Activated CD4-positive, alpha-beta T cell treated with anti-CD3 and anti-CD28 coated beads, Interleukin-2, amount 50 U/mL, for 16 hours (primary cell): ENCODE measurements at regions not wholly inside any gene's neighbourhood (a gene's known extent, or its start where the extent isn't known, plus 50 kb on each side); places are given as distances from the start of the nearest gene placed in this dataset.
"Not testable (repeated sequence)": the region's sequence is repeated elsewhere in the genome, so short reads cannot be mapped to it uniquely, and the experiment has no call there.

Experiments used
- DNase-seq: peaks from one replicate; pipeline ENCODE4 v3.0.0-alpha.2; 2020

DNA sequence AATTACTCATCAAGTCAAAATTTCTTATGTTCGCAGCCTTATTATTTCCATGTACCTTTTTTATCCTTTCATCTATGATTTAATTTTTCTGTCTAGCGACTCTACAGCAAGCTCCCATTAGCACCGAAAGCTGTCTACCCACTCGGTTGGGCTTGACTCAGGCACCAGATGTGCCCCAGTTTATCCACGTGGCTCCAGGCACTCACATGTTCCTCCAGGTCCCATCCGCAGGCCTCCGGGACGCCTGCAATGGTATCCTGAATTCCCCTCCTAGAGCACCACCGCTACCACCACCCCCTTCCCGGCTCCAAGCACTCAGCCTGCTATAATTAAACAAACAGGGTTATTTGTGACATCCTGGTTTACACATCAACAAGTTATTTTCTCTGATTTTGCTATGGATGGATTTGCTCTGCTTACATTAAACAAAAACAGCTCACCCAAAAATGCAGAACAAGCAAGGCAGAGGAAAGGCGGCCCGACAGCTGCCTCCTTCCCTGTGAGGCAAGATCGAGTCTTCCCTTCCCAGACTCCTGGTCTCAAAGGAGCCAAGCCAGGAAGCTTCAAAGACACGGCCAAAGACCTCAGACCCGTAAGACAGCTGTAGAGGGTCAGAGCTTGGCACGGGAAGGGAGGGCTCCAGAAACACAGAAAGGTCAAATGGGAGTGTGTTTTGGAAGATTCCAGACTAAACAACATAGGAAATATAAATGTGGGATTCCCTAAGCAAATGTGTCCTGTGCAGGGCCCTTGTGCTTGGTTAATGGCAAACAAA is 253.8 kb downstream of the TTC8 start:
- no peak for DNase-seq

DNA sequence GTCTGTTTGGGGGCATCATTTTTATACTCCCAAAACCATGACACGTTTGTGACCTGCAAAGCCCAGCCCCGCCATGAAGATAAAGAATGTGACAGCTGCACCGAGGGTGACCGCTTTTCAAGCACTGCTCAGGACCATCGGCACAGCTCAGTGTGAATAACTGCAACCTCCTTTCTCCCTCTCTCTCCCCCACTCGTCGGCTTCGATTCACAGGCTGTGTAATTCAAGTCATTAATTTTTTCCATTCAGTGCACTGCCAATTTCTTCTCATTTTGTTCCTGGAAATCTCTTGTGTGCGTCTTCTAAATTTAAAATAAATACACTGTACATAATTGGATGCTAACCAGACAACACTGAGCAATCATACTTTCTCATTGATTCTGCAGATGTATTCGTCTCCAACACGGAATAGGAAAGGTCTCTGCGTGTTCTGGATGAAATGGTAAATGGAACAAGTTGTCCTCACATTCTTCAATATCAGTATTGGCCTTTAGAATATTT is 260.8 kb downstream of the TTC8 start:
- DNase-seq: no peak

DNA sequence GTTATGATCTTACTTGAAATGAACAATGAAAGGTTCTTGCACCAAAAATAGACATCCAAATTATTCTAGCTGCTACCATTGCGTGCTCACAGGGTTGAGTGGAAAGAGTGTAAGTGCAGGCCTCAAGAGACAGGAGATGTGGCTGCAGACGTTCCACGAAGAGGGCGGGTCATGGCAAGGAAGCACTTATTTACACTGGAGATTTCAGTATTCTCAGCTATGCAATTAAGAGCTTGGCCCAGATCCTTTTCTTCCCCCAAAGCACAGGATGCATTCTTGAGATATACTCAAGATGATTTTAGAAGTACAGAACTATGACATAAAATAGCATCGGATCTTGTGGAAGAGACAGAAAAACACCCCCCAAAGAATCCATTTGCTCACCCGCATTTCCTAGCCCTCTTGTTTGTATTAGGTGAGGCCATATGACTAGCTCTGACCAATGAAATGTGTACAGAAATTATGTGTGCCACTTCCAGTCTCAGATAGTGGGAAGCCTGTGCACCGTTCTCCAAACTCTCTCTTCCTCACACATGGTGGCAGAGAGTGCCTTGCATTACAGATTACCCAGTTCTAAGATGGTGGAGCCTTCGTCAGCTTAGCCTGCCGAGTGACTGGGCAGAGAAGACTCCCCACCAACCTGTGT is 261.4 kb downstream of the TTC8 start:
- DNase-seq: no peak

DNA sequence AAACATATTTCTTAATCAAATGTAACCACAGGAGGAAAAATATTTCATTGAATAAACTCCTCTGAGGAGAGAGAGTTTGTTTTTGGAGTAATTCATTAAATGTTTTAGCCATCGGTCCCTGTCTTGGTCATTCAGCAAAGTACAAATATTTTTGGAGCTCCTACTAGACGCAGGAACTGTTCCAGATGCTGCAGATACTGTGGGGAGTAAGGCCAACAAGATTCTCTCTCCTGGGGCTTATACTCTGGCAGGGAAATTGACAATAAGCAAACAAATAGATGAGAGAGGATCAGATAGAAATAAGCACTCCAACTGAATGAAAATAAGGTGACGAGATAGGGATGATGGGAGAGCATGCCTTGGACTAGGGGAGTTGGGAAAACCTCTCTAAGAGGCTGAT is 264.1 kb downstream of the TTC8 start:
- DNase-seq: no peak

DNA sequence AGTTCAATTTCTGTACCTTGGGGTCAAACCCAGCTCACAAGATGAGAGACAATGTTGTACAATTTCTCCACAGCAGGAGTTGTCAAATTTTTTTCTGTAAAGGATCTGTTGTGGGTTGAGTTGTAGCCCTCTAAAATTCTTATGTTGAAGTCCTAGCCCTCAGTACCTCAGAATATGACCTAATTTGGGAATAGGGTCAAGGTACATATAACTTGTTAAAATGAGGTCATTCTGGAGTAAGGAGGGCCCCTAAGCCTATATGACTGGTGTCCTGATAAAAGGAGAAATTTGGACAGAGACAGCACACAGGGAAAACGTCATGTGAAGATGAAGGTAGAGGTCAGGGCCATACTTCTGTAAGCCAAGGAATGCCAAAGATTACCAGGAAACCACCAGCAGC is 264.9 kb downstream of the TTC8 start:
- no peak for DNase-seq

DNA sequence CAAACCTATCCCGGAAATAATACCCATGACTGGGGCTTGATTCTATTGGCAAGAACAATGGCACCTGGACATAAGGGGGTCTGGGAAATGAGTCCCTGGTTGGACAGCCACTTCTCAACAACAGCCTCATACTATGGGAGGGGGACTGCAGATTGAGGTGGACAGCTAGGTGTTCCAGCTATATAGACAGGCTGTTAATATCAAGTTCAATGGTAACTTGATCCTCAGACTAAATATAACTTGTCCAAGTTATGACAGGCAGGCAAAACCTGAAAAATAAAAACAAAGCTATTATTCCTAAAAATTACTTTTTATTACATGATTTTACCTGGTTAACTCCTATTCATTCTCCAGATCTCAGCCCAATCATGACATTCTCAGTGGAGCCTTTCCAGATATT is 267.3 kb downstream of the TTC8 start:
- no peak for DNase-seq

DNA sequence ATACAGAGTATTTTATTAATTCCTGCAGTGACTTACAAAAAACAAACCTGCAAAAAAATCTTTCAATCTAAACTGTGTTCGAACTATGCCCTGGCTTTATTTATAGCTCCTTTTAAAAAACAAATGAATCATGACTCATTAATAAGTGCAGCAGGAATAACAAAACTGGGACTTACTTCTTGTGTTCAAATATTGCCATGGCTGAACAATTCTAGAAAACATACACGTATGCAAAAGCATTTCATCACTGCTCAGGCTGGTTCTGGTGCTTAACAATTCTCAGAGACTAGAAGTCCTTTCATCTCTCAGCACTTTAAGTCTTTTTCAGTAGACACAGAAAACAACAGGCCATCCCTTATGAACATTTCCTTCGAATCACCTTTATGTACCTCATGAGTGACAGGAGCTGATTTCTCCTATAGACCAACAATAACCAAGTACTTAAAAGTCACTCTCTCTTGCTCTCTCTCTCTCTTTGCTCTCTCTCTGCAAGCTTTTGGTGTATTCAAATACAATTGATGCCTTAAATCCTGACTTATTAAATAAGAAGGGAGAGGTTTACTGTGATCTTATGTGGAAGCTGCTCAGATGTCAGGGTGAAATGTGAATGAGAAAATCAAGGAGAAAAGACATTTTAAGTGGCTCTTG is 268.8 kb downstream of the TTC8 start:
- DNase-seq: no peak

DNA sequence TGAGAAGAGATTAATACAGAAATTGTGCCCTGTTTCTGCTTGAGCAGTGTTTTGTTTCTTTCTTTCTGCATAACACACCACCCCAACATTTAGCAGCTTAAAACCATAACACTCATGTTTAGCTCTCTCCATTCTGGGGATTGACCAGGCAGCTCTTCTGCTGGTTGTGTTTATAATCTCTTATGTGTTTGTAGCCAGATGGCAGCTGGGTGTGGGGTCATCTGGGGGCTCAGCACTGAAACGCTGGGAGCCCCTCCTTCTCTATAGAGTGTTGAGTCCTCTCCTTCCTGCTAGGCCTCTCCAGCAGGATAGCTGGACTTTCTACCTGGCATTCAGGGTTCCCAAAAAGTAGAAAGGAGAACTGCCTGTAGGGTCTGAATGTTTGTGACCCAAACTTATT is 270.6 kb downstream of the TTC8 start:
- no peak for DNase-seq

DNA sequence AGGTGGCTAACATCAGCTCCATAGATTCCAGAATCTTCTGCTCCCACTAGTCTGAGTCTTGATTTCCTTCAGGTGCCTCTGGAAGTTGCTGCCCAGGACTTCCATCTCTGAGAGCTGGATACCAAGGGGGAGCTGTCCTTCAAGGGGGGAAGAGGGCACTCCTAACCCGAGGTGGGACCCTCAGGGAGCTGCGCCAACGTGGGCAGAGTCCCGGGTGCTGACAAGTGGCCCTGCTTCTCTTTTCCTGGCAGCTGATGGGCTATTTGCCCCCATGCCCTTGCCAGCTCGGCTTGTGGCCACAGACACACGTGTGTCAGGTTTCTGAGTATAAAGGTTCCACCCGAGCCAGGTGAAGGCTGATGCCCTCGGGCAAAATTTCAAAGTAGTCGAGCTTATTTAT is 272.5 kb downstream of the TTC8 start:
- DNase-seq: no peak

DNA sequence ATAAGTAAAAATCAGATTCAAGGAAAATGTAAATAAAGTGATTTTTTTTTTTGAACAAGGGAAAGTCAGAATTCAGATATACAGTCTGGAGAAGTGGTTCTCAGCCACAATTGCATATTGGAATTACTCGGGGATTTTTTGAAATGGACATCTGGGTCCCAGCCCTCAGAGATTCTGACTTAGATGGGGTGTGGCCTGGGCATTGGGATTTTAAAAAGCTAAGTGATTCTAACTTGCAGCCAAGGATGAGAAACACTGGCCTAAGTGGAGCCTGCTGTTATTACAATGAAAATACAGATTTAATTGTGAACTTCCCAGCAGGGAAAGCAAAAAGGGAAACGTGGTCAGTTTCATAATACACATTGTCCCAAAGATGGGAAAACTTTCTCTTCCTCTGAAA is 273.8 kb downstream of the TTC8 start:
- no peak for DNase-seq

DNA sequence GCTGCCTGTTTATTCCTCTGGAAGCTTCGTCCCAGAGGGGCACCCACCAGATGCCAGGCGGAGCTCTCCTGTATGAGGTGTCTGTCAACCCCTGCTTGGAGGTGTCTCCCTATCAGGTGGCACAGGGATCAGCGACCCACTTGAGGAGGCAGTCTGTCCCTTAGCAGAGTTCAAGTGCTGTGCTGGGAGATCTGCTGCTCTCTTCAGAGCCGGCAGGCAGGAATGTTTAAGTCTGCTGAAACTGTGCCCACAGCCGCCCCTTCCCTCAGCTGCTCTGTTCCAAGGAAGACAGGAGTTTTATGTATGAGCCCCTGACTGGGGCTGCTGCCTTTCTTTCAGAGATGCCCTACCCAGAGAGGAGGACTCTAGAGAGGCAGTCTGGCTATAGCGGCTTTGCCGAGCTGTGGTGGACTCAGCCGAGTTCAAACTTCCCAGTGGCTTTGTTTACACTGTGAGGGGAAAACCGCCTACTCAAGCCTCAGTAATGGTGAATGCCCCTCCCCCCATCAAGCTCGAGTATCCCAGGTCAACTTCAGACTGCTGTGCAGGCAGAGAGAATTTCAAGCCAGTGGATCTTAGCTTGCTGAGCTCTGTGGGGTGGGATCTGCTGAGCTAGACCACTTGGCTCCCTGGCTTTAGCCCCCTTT is 279.8 kb downstream of the TTC8 start:
- DNase-seq: not testable (repeated sequence)

DNA sequence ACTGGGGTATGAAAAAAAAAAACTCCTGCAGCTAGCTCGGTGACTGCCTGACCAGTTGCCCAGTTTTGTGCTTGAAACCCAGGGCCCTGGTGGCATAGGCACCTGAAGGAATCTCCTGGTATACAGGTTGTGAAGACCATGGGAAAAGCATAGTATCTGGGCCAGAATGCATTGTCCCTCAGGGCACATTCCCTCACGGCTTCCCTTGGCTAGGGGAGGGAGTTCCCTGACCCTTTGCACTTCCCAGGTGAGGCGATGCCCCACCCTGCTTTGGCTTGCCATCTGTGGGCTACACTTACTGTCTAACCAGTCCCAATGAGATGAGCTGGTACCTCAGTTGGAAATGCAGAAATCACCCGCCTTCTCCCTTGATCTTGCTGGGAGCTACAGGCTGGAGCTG is 280.4 kb downstream of the TTC8 start:
- DNase-seq: not testable (repeated sequence)
